Head of caudate nucleus (tissue), 42 donors: ENCODE measurements at regions not wholly inside any gene's neighbourhood (a gene's known extent, or its start where the extent isn't known, plus 50 kb on each side); places are given as distances from the start of the nearest gene placed in this dataset.
A peak's percentile ranks its signal among the peaks of the same experiment; 100 is the strongest.

Experiments used
- DNase-seq, 42 donors: peaks; one replicate each; pipeline versions ENCODE4 v3.0.0 to v3.0.0-alpha.2; 2020 to 2021; ENCODE audit warnings: mixed read lengths in 7 of 42
- intact Hi-C: fragments of 100-400 bp; cut with DNase I; formaldehyde crosslinking; loops from one replicate; pipeline ENCODE4 v1.15.0; 2022

- intact Hi-C loops, result no loop called here
- DNase-seq, result no peak
Measured at GRCh38 chr11:19661827-19662226, 50.8 kb upstream of the NAV2 start.

GRCh38 chr11:19660076-19660475, 52.6 kb upstream of the NAV2 start:
- intact Hi-C loops, result no loop called here
- no peak for DNase-seq

GRCh38 chr11:19659529-19659928, 53.1 kb upstream of the NAV2 start:
- no peak for DNase-seq
- intact Hi-C loops, result no loop called here

- intact Hi-C loops, result no loop called here
- peak in 3 of 42 donors; percentile 33 to 60 (median 53) for DNase-seq
Measured at GRCh38 chr11:19658344-19658743, 54.3 kb upstream of the NAV2 start.

GRCh38 chr11:19656140-19656541, 56.5 kb upstream of the NAV2 start:
- no peak for DNase-seq
- intact Hi-C loops, result no loop called here

- DNase-seq, result no peak
- intact Hi-C loops, result no loop called here
Measured at GRCh38 chr11:19652623-19653375, 59.8 kb upstream of the NAV2 start.

- DNase-seq, result no peak
- intact Hi-C loops, result no loop called here
Measured at GRCh38 chr11:19651653-19652052, 61.0 kb upstream of the NAV2 start.

GRCh38 chr11:19651028-19651427, 61.6 kb upstream of the NAV2 start:
- DNase-seq, result no peak
- intact Hi-C loops, result no loop called here

GRCh38 chr11:19650467-19650866, 62.2 kb upstream of the NAV2 start:
- no peak for DNase-seq
- intact Hi-C loops, result no loop called here

- intact Hi-C loops, result no loop called here
- no peak for DNase-seq
Measured at GRCh38 chr11:19649751-19650150, 62.9 kb upstream of the NAV2 start.

GRCh38 chr11:19648321-19648720, 64.3 kb upstream of the NAV2 start:
- no peak for DNase-seq
- intact Hi-C loops, result no loop called here

GRCh38 chr11:19647816-19648215, 64.8 kb upstream of the NAV2 start:
- intact Hi-C loops, result no loop called here
- no peak for DNase-seq

GRCh38 chr11:19646921-19647320, 65.7 kb upstream of the NAV2 start:
- intact Hi-C loops, result no loop called here
- DNase-seq, result no peak

GRCh38 chr11:19646308-19646707, 66.3 kb upstream of the NAV2 start:
- intact Hi-C loops, result no loop called here
- no peak for DNase-seq

- intact Hi-C loops, result no loop called here
- no peak for DNase-seq
Measured at GRCh38 chr11:19644316-19644715, 68.3 kb upstream of the NAV2 start.

GRCh38 chr11:19642185-19643158, 70.2 kb upstream of the NAV2 start:
- DNase-seq, result no peak
- intact Hi-C loops, result no loop called here

- DNase-seq, result no peak
- intact Hi-C loops, result no loop called here
Measured at GRCh38 chr11:19639603-19640105, 73.0 kb upstream of the NAV2 start.

GRCh38 chr11:19635332-19635731, 77.3 kb upstream of the NAV2 start:
- intact Hi-C loops, result no loop called here
- DNase-seq, result no peak

- DNase-seq, result peak in 22 of 42 donors; percentile 20 to 76 (median 44)
- intact Hi-C loops, result no loop called here
Measured at GRCh38 chr11:19633276-19633675, 79.4 kb upstream of the NAV2 start.

- intact Hi-C loops, result no loop called here
- no peak for DNase-seq
Measured at GRCh38 chr11:19632499-19632834, 80.2 kb upstream of the NAV2 start.
